HUES6 (cell line): ENCODE measurements at regions not wholly inside any gene's neighbourhood (a gene's known extent, or its start where the extent isn't known, plus 50 kb on each side); places are given as distances from the start of the nearest gene placed in this dataset.

Experiments
- H3K27ac ChIP-seq: 2 replicates; pipeline ENCODE4 v1.7.0; 2013; ENCODE audit warnings: low read depth, mild to moderate bottlenecking, low read length, inconsistent platforms
- H3K27me3 ChIP-seq: 2 replicates; pipeline ENCODE4 v1.6.1; 2013; ENCODE audit warnings: low read length; ENCODE audit not compliant: control insufficient read depth, insufficient read depth
- H3K36me3 ChIP-seq: 2 replicates; pipeline ENCODE4 v1.6.1; 2013; ENCODE audit warnings: low read length; ENCODE audit not compliant: control insufficient read depth, insufficient read depth
- H3K4me1 ChIP-seq: 2 replicates; pipeline ENCODE4 v1.6.1; 2013; ENCODE audit warnings: low read length; ENCODE audit not compliant: control insufficient read depth, insufficient read depth
- H3K4me3 ChIP-seq: 2 replicates; pipeline ENCODE4 v1.5.1; 2013; ENCODE audit warnings: low read depth, low read length
- H3K9ac ChIP-seq: one replicate; pipeline ENCODE4 v1.6.1; 2013; ENCODE audit warnings: mild to moderate bottlenecking, low read length
- H3K9me3 ChIP-seq: 2 replicates; pipeline ENCODE4 v1.6.1; 2013; ENCODE audit warnings: low read depth, low read length; ENCODE audit not compliant: control insufficient read depth, insufficient read depth

- no peak overlapping the region for H3K4me3 ChIP-seq
- peaks cover 15% of the 10 kb centered on the region for H3K4me1 ChIP-seq
- H3K36me3 ChIP-seq = no peaks in the 10 kb centered on the region
- H3K27ac ChIP-seq = no peak overlapping the region
- no peak overlapping the region for H3K9ac ChIP-seq
- peaks cover under 1% of the 10 kb centered on the region; the same call in 1 of the 2 replicates for H3K9me3 ChIP-seq
- peaks cover 3% of the 10 kb centered on the region; the same call in 1 of the 2 replicates for H3K27me3 ChIP-seq
Measured at GRCh38 chr1:29471487-29472313, 235.4 kb downstream of the PTPRU start.

DNA sequence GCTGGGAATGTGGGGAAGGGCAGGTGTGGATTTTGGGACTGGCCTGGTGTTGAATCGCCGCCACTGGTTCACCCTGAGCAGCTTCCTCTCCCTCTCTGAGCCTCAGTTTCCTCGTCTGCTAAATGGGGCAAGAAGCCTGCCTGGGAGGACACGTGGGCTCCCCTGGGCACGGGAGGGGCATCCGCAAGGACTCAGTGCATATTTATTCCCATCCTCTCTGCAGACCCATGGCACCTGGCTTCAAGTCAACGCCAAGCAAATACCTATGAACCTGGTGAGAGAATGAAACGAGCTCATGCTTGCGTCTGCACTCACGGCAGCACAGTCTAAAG, 234.4 kb downstream of the PTPRU start:
- Histone ChIP-seq H3K27me3 (no peaks in the 10 kb centered on the region), H3K4me1 (peaks cover 15% of the 10 kb centered on the region), H3K27ac (no peak overlapping the region), H3K4me3 (no peak overlapping the region), H3K36me3 (no peaks in the 10 kb centered on the region), H3K9ac (no peak overlapping the region), H3K9me3 (peaks cover 6% of the 10 kb centered on the region; the same call in 1 of the 2 replicates)

DNA sequence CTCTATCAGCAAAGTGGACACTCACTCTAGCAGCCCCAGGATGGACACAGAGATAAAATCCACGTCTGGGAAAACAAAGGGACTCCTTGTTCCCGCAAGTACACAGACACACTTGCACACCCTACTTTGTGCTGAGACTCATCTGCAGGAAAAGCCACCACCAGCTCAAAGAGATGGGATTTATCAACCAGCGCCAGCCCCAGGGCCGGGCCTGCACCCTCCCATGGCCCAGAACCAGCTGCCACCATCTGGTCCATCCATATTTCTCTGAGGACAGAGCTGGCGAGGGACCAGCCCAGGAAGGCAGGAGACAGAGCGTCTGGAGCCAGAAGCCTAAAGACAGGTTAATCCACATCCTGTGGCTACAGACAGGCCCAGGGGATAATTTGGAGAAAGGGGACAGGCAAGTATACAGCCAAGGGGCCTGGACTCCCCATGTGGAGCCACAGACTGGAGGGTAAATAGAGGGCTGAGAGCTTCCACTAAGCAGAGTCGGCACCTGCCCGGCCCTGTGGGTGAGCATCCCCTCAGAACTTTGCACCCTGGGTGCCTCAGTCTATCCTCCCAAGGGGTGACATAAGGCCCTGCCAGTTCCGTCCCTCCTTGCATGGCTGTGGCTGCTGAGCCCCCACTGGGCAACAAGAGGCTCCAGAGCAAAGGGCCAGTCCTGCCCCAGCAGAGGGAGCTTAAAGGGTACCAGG, 233.9 kb downstream of the PTPRU start:
- no peaks in the 10 kb centered on the region for H3K27me3 ChIP-seq
- no peak overlapping the region for H3K27ac ChIP-seq
- peaks cover 15% of the 10 kb centered on the region for H3K4me1 ChIP-seq
- H3K4me3 ChIP-seq = no peak overlapping the region
- peaks cover 11% of the 10 kb centered on the region; the same call in 1 of the 2 replicates for H3K9me3 ChIP-seq
- no peaks in the 10 kb centered on the region for H3K36me3 ChIP-seq
- no peak overlapping the region for H3K9ac ChIP-seq

GRCh38 chr1:29469457-29469856, 233.1 kb downstream of the PTPRU start:
- no peak overlapping the region for H3K27ac ChIP-seq

GRCh38 chr1:29467989-29468900, 231.9 kb downstream of the PTPRU start:
- Histone ChIP-seq H3K9me3 (peaks cover 20% of the 10 kb centered on the region; the same call in 1 of the 2 replicates), H3K27me3 (no peaks in the 10 kb centered on the region), H3K4me3 (no peak overlapping the region), H3K9ac (no peak overlapping the region), H3K4me1 (peaks cover 15% of the 10 kb centered on the region), H3K36me3 (no peaks in the 10 kb centered on the region), H3K27ac (no peak overlapping the region)

More at GRCh38 chr1:29469457-29469856, 233.1 kb downstream of the PTPRU start:
- Histone ChIP-seq H3K27me3 (no peaks in the 10 kb centered on the region), H3K9me3 (peaks cover 19% of the 10 kb centered on the region; the same call in 1 of the 2 replicates), H3K9ac (no peak overlapping the region), H3K4me1 (peaks cover 15% of the 10 kb centered on the region), H3K36me3 (no peaks in the 10 kb centered on the region), H3K4me3 (no peak overlapping the region)

GRCh38 chr1:29466258-29466657, 229.9 kb downstream of the PTPRU start:
- Histone ChIP-seq H3K27me3 (no peaks in the 10 kb centered on the region), H3K9ac (no peak overlapping the region), H3K36me3 (no peaks in the 10 kb centered on the region), H3K4me3 (no peak overlapping the region), H3K4me1 (peaks cover 5% of the 10 kb centered on the region; the same call in 1 of the 2 replicates), H3K9me3 (peaks cover 20% of the 10 kb centered on the region; the same call in 1 of the 2 replicates), H3K27ac (no peak overlapping the region)

DNA sequence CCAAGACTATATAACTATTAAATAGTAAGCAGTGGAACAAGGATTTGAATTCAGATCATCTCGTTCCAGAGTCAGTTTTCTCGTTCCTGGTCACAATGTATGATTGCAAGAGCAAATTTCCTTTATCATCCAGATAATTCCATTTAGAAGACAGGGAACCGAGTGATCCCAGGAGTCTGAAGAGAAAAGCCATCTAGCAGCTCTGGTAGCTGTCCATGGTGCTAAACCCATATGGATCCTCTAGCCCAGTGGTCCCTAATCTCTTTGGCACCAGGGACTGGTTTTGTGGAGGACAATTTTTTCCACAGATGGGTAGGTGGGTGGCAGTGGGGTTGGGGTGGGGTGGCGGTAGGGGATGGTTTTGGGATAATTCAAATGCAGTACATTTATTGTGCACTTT, 229.4 kb downstream of the PTPRU start:
- peaks cover 20% of the 10 kb centered on the region; the same call in 1 of the 2 replicates for H3K9me3 ChIP-seq
- no peak overlapping the region for H3K27ac ChIP-seq
- no peak overlapping the region for H3K9ac ChIP-seq
- no peaks in the 10 kb centered on the region for H3K27me3 ChIP-seq
- H3K4me3 ChIP-seq = no peak overlapping the region
- H3K4me1 ChIP-seq = 0 out of 2 replicates have a peak, but pooled peaks cover 4% of the 10 kb centered on the region
- no peaks in the 10 kb centered on the region for H3K36me3 ChIP-seq

DNA sequence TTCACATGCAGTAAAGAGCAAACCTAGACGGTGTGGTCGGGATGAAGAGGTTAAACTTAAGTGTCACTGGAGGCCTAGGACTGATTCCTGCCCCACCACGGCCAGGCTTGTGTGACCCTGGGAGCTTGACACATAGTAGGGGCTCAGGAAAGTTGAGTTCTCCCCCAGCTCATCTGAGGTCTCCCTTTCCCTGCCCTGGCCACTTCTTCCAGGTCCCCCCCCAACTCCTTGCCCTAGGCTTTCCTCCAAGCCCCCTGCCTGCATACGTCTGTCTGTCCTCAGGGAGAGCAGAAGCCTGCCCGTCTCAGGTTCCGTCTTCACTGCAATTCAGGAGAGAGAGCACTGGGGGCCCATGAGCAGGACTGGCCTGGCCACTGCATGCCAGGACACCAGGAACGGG, 225.8 kb downstream of the PTPRU start:
- peaks cover 20% of the 10 kb centered on the region; the same call in 1 of the 2 replicates for H3K9me3 ChIP-seq
- H3K4me3 ChIP-seq = no peak overlapping the region
- no peak overlapping the region for H3K9ac ChIP-seq
- H3K27ac ChIP-seq = no peak overlapping the region
- H3K4me1 ChIP-seq = no peaks in the 10 kb centered on the region
- H3K27me3 ChIP-seq = no peaks in the 10 kb centered on the region
- no peaks in the 10 kb centered on the region for H3K36me3 ChIP-seq

GRCh38 chr1:29461115-29461739, 224.9 kb downstream of the PTPRU start:
- Histone ChIP-seq H3K9me3 (peaks cover 21% of the 10 kb centered on the region; the same call in 1 of the 2 replicates), H3K9ac (no peak overlapping the region), H3K27me3 (no peaks in the 10 kb centered on the region), H3K4me1 (no peaks in the 10 kb centered on the region), H3K27ac (no peak overlapping the region), H3K36me3 (no peaks in the 10 kb centered on the region), H3K4me3 (no peak overlapping the region)

DNA sequence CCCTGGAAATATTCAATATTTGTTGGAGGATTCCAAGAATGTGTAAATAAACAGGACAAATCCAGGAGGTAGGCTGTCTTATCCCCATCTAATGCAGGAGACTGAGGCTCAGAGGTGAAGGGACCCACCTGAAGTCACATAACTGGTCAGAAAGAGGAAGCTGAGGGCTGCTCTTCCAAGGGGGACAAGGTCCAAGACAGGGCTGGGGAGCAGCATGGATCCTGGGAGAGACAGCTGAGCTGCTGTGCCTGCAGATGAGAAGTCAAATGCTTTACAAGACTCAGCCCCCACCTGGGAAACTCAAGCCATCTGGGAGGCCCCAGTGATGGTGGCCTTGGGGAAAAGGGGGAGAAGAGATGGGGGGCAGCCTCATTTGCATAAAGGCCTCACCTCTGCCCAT, 224.4 kb downstream of the PTPRU start:
- Histone ChIP-seq H3K27ac (no peak overlapping the region), H3K4me1 (no peaks in the 10 kb centered on the region), H3K9ac (no peak overlapping the region), H3K36me3 (no peaks in the 10 kb centered on the region), H3K4me3 (no peak overlapping the region), H3K9me3 (peaks cover 21% of the 10 kb centered on the region; the same call in 1 of the 2 replicates), H3K27me3 (no peaks in the 10 kb centered on the region)
